Stimulated activated CD4-positive, alpha-beta T cell treated with anti-CD3 and anti-CD28 coated beads, Interleukin-4, amount 100 ng/mL, for 4 hours (primary cell): ENCODE measurements at regions not wholly inside any gene's neighbourhood (a gene's known extent, or its start where the extent isn't known, plus 50 kb on each side); places are given as distances from the start of the nearest gene placed in this dataset.
"Not testable (repeated sequence)": the region's sequence is repeated elsewhere in the genome, so short reads cannot be mapped to it uniquely, and the experiment has no call there.

Experiments
- DNase-seq, 2 experiments: peaks; one replicate each; pipeline ENCODE4 v3.0.0-alpha.2; 2020

- DNase-seq, result no peak
These were observed 714.8 kb downstream of the CCSER2 start for GRCh38 chr10:85043207-85043606.

GRCh38 chr10:85045046-85045445 is 716.7 kb downstream of the CCSER2 start:
- no peak for DNase-seq

GRCh38 chr10:85047170-85047834 is 718.9 kb downstream of the CCSER2 start:
- no peak for DNase-seq

- no peak for DNase-seq
These were observed 719.6 kb downstream of the CCSER2 start for GRCh38 chr10:85047979-85048378.

- no peak for DNase-seq
These were observed 720.3 kb downstream of the CCSER2 start for GRCh38 chr10:85048644-85049043.

- DNase-seq, result no peak
These were observed 732.6 kb downstream of the CCSER2 start for GRCh38 chr10:85060944-85061343.

GRCh38 chr10:85061401-85061800 is 733.0 kb downstream of the CCSER2 start:
- DNase-seq, result no peak

GRCh38 chr10:85067955-85068354 is 739.6 kb downstream of the CCSER2 start:
- DNase-seq, result no peak

GRCh38 chr10:85080934-85081333 is 752.5 kb downstream of the CCSER2 start:
- DNase-seq, result no peak

GRCh38 chr10:85098835-85099521 is 770.6 kb downstream of the CCSER2 start:
- DNase-seq, result no peak

GRCh38 chr10:85100495-85100894 is 772.1 kb downstream of the CCSER2 start:
- no peak for DNase-seq

GRCh38 chr10:85105614-85106255 is 777.3 kb downstream of the CCSER2 start:
- DNase-seq, result no peak

GRCh38 chr10:85111271-85111670 is 782.9 kb downstream of the CCSER2 start:
- DNase-seq, result no peak

- no peak for DNase-seq
These were observed 796.2 kb downstream of the CCSER2 start for GRCh38 chr10:85124603-85125051.

- no peak for DNase-seq
These were observed 808.9 kb downstream of the CCSER2 start for GRCh38 chr10:85137253-85137652.

GRCh38 chr10:85138046-85138445 is 809.7 kb downstream of the CCSER2 start:
- no peak for DNase-seq

GRCh38 chr10:85139124-85139523 is 810.7 kb downstream of the CCSER2 start:
- DNase-seq, result no peak

GRCh38 chr10:85141520-85141919 is 813.1 kb downstream of the CCSER2 start:
- not testable (repeated sequence) for DNase-seq

- no peak for DNase-seq
These were observed 817.6 kb downstream of the CCSER2 start for GRCh38 chr10:85145966-85146365.

GRCh38 chr10:85147346-85148250 is 819.2 kb downstream of the CCSER2 start:
- no peak for DNase-seq

- DNase-seq, result no peak
These were observed 820.6 kb downstream of the CCSER2 start for GRCh38 chr10:85148693-85149640.

GRCh38 chr10:85149766-85150165 is 821.4 kb downstream of the CCSER2 start:
- DNase-seq, result no peak
